Fibroblast of mammary gland (primary cell): ENCODE measurements at regions not wholly inside any gene's neighbourhood (a gene's known extent, or its start where the extent isn't known, plus 50 kb on each side); places are given as distances from the start of the nearest gene placed in this dataset.

ENCODE experiments used
- DNase-seq: peaks from one replicate; pipeline ENCODE4 v3.0.0-alpha.2; 2010; ENCODE audit warnings: low read depth
- H3K4me3 ChIP-seq: 2 replicates; pipeline ENCODE4 v1.5.1; 2011; ENCODE audit warnings: low read depth, mild to moderate bottlenecking, low read length, moderate library complexity; ENCODE audit not compliant: control insufficient read depth
- CTCF ChIP-seq: conservative IDR thresholded peaks from 2 replicates; pipeline ENCODE4 v1.5.1; 2011; ENCODE audit warnings: low read depth, low read length, inconsistent platforms; ENCODE audit not compliant: control insufficient read depth, insufficient read depth

DNA sequence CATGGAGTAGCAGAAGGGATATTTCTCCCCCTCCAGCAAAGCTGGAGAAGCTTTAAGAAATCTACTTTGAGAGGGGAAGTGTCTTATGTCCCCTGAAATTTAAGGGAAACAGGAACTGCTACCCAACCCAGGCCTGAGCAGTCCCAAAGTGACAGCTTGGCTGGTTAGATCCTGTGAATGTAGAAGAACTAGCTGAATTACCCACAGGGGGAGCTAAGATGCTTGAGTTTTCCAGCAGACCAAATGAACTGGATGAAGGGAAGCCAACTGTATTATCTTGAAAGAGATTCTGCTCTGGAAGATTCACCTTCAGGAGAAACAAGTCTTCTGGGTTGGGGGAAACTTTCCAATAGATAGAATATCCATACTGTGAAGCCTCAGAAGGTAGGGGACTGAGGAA is 303.3 kb upstream of the MMS22L start:
- H3K4me3 ChIP-seq = no peak overlapping the region
- no peak for TF ChIP-seq CTCF
- peak; percentile 3 for DNase-seq

DNA sequence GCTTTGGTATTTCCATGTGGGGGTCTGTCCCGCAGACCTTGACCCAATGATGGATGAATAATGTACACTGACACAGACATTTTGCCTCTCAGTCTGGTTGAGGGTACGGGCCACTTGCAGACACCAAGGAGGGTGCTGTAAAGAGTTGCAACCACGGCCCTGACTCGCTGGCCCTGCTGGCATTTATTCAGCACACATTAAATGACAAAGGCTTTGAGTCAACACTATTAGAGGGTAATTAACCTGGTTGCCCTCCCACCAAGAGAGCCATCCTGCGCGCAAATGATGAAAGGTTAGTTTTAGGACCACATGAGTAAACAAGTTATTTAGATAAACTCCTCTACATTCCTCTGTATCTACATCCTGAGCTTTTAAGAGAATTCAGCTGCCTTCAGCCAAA is 308.9 kb upstream of the MMS22L start:
- no peak for TF ChIP-seq CTCF
- H3K4me3 ChIP-seq = no peak overlapping the region

DNA sequence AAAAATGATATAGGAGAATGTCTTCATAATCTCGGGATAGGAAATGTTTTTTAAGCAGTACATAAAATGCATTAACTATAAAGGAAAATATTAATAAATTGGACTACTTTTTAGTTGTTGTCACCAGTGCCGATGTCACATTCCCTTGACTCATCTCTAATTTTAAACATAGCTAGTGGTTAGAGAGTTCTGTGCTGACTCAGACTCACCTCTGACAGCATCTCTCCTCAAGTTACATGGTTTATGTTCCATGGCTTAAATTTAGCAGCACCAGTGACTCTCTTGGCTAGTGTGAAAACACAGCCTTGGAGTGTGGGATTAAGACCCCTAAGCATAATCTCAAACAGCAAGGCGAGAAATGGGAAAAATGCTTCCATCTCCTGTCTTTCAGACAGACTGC is 311.8 kb upstream of the MMS22L start:
- peak; percentile 34 for DNase-seq
- no peak for TF ChIP-seq CTCF
- no peak overlapping the region for H3K4me3 ChIP-seq

More for the DNA sequence above, 308.9 kb upstream of the MMS22L start:
- DNase-seq = no peak

DNA sequence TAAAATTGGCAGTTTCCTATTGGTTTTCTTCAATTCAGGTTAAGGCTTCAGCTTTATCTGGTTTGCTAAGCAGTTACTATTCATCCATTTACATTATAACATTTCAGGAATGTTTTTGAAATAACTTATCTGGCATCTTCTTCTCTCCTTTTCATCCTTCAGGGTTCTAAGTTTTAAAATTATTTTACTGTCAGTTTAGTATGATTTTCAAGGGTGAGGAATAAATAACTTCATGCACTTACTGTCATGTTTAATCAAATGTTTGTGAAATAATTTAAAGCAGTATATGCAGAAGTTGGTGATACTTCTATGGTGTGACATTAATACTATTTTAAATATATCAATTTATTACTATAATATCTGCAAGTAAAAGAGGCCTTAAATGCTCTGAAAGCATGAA is 338.1 kb upstream of the MMS22L start:
- TF ChIP-seq CTCF = no peak

DNA sequence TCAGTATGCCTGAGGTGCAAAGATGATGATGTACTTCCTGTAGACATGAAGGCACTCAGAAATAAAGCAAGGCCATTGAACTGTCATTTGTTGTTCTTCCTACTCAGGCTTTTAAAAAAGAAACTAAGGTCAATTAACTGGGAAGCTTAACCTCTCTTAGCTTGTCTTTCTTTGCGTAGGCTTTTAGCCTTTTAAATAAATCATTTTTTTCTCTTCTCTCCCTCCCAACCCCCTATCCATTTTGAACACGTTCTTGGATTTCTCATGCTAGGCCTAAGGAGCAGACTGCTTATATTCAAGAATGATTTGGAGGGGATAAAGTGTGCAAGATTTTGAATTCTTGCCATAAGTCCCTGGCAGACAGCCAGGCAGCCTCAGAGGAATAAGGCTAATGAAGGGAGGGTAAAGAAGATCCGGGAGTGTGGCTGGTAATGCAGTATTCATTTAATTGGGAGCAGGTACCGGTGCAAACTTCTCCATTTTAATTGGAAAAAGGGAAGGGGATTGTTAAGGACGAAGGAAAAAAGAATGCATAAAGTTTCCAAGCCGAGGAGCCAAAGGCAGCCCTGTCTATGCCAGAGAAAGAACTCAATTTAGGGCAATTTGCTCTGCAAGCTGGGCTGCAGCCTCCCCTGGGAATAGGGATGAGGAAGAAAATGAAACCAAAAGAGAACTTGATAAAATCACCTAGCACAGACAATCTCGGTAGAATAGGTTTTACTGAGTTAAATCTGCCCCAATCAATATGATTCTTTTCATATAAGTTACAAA is 343.8 kb upstream of the MMS22L start:
- DNase-seq = peak; percentile 3
- TF ChIP-seq CTCF = no peak
- H3K4me3 ChIP-seq = no peak overlapping the region

More for the DNA sequence above, 338.1 kb upstream of the MMS22L start:
- DNase-seq = no peak
- no peak overlapping the region for H3K4me3 ChIP-seq

DNA sequence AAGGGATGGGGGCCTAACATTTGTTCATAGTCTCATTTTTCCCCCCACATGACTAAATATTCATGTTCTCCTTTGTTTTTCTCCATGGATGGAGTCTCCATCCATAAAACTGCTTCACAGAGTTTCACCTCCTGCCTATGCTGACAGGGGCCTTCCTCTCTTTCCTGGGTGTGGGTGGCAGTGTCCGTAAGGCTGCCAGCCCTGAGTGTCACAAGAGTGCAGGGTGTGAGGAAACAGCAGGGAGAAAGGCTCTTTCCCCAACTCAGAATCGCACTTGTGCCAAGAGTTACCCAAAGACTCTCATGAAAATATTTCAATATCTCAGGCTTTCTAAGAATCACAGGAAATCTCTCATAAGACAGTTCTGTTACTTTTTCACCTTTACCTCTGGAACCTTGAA is 346.2 kb upstream of the MMS22L start:
- H3K4me3 ChIP-seq = no peak overlapping the region
- TF ChIP-seq CTCF = no peak
- DNase-seq = no peak
